Activated CD4-positive, alpha-beta T cell treated with anti-CD3 and anti-CD28 coated beads for 36 hours (primary cell): ENCODE measurements at regions not wholly inside any gene's neighbourhood (a gene's known extent, or its start where the extent isn't known, plus 50 kb on each side); places are given as distances from the start of the nearest gene placed in this dataset.

Experiments
- ATAC-seq: fragments of 200-7000 bp; cut with Tn5 transposase; one replicate; pipeline ENCODE4 v1.10.0; 2021; ENCODE audit warnings: mild to moderate bottlenecking, moderate library complexity
- CTCF ChIA-PET: fragments of 350-600 bp; sonication (Branson Sonifier 250); formaldehyde crosslinking; loops from one replicate; lab custom pipeline; 2021; ENCODE audit warnings: antibody characterized with exemption; lab: Charles Lee
- POLR2A ChIA-PET: fragments of 350-600 bp; sonication (Branson Sonifier 250); formaldehyde crosslinking; loops from one replicate; lab custom pipeline; 2021; ENCODE audit warnings: antibody characterized with exemption, inconsistent platforms; lab: Charles Lee
- DNase-seq: peaks from one replicate; pipeline ENCODE4 v3.0.0-alpha.2; 2020
- H3K27ac Mint-ChIP-seq: one replicate; pipeline ENCODE4 v1.8.0; 2021; ENCODE audit warnings: mixed read lengths
- H3K27me3 Mint-ChIP-seq: one replicate; pipeline ENCODE4 v1.8.0; 2021; ENCODE audit warnings: mixed read lengths
- H3K36me3 Mint-ChIP-seq: one replicate; pipeline ENCODE4 v1.8.0; 2021; ENCODE audit warnings: low read depth, mixed read lengths
- H3K4me1 Mint-ChIP-seq: one replicate; pipeline ENCODE4 v1.8.0; 2021; ENCODE audit warnings: mixed read lengths
- H3K4me3 Mint-ChIP-seq: one replicate; pipeline ENCODE4 v1.8.0; 2021; ENCODE audit warnings: mild to moderate bottlenecking, moderate library complexity, mixed read lengths
- H3K9me3 Mint-ChIP-seq: one replicate; pipeline ENCODE4 v1.8.0; 2021; ENCODE audit warnings: low read depth, mixed read lengths
- intact Hi-C, 2 experiments: fragments of 100-400 bp; cut with DNase I in 1 of 2; cut with micrococcal nuclease in 1 of 2; formaldehyde crosslinking; loops; one replicate each; pipeline versions ENCODE4 v1.14.2 to v1.15.1; 2022 to 2024; cut with DNase I, micrococcal nuclease

DNA sequence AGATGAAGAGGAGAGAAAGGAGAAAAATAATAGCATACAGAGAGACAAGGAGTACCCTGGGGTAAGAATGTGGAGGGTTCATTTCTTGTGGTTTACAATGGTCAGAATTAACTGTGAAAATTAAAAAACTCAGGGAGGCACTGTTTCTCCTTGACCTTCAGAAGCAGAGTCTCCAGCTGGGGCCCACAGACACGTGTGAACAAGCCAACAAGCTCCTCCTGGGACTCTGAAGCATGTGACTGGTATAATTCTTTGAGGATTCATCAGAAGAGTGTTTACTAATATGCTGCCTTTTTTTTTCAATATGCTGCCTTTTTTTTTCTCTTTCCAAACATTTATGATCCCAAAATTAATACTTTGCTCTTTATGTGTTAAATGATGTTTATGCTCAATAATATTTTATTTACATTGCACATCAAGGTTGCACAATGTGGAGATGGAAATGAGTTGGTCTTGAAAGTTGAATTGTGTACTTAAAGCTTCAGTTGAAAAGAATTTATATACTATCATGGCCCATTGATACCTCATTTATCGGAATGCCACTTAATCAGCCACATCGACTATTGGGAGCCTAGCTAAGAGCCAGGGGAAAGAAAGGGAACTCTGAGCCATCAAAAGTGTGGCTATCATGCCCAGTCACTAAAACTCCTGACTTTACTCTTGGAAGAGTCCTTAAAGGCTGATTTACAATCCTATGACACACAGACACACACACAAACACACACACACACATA lies 134.7 kb upstream of the RHOBTB1 start:
- ChIA-PET POLR2A (no interaction called here), CTCF (interaction anchor here (0.7 kb wide), 1 partner anchor 300 kb away, joined by 3 read pairs; no protein-coding TSS in a partner anchor)
- H3K9me3 Mint-ChIP-seq = no peaks in the 10 kb centered on the region
- peaks cover 20% of the 10 kb centered on the region for H3K27me3 Mint-ChIP-seq
- intact Hi-C loops = no loop called here
- H3K4me3 Mint-ChIP-seq = no peak overlapping the region
- no peak overlapping the region for H3K27ac Mint-ChIP-seq
- DNase-seq (no peak), ATAC-seq (no peak)
- no peaks in the 10 kb centered on the region for H3K36me3 Mint-ChIP-seq
- H3K4me1 Mint-ChIP-seq = no peaks in the 10 kb centered on the region

DNA sequence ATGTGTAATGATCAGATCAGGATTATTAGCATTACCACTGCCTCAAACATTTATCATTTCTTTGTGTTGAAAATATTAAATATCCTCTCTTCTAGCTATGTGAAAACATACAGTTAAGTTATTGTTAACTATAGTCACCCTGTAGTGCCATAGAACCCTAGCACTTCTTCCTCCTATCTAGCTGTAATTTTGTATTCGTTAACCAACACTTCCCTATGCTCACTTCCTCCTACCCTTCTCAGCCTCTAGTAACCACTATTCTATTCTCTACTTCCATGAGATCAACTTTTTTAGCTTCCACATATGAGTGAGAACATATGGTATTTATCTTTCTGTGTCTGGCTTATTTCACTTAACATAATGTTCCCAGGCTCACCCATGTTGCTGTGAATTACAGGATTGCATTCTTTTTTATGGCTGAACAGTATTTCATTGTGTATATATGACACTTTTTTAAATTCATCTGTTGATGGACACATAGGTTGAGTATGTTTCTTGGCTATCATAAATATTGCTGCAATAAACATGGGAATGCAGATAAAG lies 132.7 kb upstream of the RHOBTB1 start:
- H3K4me3 Mint-ChIP-seq = no peak overlapping the region
- intact Hi-C loops = no loop called here
- H3K4me1 Mint-ChIP-seq = no peaks in the 10 kb centered on the region
- peaks cover 17% of the 10 kb centered on the region for H3K27me3 Mint-ChIP-seq
- no peak overlapping the region for H3K27ac Mint-ChIP-seq
- no peaks in the 10 kb centered on the region for H3K36me3 Mint-ChIP-seq
- DNase-seq (no peak), ATAC-seq (no peak)
- no peaks in the 10 kb centered on the region for H3K9me3 Mint-ChIP-seq
- ChIA-PET CTCF (no interaction called here), POLR2A (no interaction called here)

DNA sequence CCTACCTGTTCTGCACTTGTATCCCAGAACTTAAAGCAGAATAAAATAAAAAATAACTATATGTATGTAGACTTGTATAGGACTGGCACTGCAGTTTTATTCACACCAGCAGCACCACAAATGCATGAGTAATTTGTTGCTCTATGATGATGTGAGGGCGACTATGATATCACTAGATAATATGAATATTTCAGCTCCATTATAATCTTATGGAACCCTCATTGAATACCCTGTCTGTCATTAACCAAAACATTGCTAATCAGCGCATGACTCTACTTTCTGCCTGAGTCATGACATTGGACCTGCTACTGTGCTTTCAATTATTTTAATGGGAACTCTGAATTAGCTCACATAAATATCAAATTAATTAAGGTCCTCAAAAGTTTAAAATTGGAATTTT lies 129.4 kb upstream of the RHOBTB1 start:
- intact Hi-C loops = no loop called here
- Mint-ChIP-seq H3K27ac (no peak overlapping the region), H3K27me3 (peaks cover 15% of the 10 kb centered on the region), H3K9me3 (no peaks in the 10 kb centered on the region), H3K4me3 (no peak overlapping the region), H3K36me3 (no peaks in the 10 kb centered on the region), H3K4me1 (no peaks in the 10 kb centered on the region)
- CTCF ChIA-PET = interaction anchor here (1.4 kb wide), 1 partner anchor 67 kb away, joined by 4 read pairs; no protein-coding TSS in a partner anchor
- POLR2A ChIA-PET = no interaction called here
- ATAC-seq (no peak), DNase-seq (no peak)

DNA sequence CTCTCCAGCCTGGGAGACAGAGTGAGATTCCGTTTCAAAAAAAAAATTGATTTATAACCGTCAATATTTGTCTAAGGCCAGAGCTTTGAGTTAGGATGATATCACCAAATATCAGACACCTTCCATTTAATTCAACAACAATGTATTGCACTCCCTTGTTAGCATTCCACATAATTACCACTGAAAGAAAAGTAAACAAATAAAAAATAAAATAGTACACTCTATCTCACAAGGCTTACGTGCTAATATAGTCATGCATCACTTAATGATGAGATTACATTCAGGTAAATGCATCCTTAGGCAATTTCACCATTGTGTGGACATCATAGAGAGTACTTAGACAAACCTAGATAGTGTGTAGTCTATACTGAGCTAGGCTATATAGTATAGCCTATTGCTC lies 127.6 kb upstream of the RHOBTB1 start:
- Mint-ChIP-seq H3K4me1 (no peaks in the 10 kb centered on the region), H3K4me3 (no peak overlapping the region), H3K9me3 (no peaks in the 10 kb centered on the region), H3K27ac (no peak overlapping the region), H3K36me3 (no peaks in the 10 kb centered on the region), H3K27me3 (peaks cover 5% of the 10 kb centered on the region)
- intact Hi-C loops = no loop called here
- POLR2A ChIA-PET = no interaction called here
- DNase-seq (no peak), ATAC-seq (no peak)
- CTCF ChIA-PET = interaction anchor here (0.7 kb wide), 1 partner anchor 105 kb away, joined by 3 read pairs; no protein-coding TSS in a partner anchor

DNA sequence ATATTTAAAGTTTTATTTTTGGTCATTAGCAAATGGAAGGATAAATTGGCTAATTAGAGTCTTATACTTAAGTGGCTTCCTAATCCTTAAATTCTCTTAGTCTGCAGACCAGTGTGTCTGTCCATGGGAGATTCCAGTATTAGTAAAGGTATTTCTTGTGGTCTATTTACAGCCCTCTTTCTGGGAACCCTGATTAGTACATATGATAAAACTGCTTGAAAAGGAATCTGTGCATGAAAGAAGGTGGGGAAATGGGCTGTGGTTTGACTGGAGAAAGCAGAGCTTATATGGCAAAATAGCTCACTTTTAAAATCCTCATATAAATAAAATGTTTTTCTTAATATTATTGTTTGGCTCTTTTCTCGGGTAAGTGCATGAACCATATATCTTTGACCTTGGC lies 124.5 kb upstream of the RHOBTB1 start:
- intact Hi-C loops = no loop called here
- H3K27ac Mint-ChIP-seq = no peak overlapping the region
- no peaks in the 10 kb centered on the region for H3K4me1 Mint-ChIP-seq
- no peak for DNase-seq
- ATAC-seq = no peak
- H3K36me3 Mint-ChIP-seq = no peaks in the 10 kb centered on the region
- H3K4me3 Mint-ChIP-seq = no peak overlapping the region
- ChIA-PET CTCF (interaction anchor here (0.5 kb wide), 1 partner anchor 828 kb away, joined by 3 read pairs; no protein-coding TSS in a partner anchor), POLR2A (no interaction called here)
- no peaks in the 10 kb centered on the region for H3K9me3 Mint-ChIP-seq
- peaks cover 5% of the 10 kb centered on the region for H3K27me3 Mint-ChIP-seq

DNA sequence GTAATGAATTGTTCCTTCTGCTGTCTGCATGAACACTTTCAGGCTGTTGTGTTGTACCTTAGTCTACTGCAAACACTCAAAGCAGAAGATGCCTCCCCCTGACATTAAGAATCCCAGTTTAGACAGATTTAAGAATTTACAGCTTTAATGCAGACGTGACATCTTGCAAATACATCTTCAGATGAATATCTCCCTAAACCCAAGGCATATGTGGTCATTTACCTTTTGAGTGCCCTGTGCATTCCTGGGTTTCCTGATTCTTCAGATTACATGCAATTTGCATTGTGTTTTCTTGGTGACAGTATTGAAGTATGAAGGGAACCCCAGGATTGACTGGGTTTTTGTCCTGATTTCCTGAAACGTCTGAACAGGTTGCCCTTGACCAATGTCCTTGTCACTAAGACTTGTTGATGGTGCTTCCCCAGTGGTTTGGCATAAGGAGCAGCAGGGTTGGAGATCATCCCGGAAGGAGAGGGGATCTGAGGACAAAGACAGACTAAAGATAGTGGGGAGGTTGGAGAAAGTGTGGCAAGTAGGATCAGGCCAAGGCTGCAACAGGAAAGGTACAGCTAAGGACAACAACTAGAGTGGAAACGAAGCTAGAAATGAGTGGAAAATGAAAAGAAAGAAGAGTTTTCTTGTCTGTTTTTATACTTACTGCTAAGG lies 123.8 kb upstream of the RHOBTB1 start:
- no peak for DNase-seq
- Mint-ChIP-seq H3K4me3 (no peak overlapping the region), H3K27ac (no peak overlapping the region), H3K36me3 (no peaks in the 10 kb centered on the region), H3K9me3 (no peaks in the 10 kb centered on the region), H3K27me3 (peaks cover 5% of the 10 kb centered on the region), H3K4me1 (no peaks in the 10 kb centered on the region)
- no peak for ATAC-seq
- POLR2A ChIA-PET = no interaction called here
- CTCF ChIA-PET = interaction anchor here (0.5 kb wide), 1 partner anchor 829 kb away, joined by 3 read pairs; no protein-coding TSS in a partner anchor
- intact Hi-C loops = no loop called here

DNA sequence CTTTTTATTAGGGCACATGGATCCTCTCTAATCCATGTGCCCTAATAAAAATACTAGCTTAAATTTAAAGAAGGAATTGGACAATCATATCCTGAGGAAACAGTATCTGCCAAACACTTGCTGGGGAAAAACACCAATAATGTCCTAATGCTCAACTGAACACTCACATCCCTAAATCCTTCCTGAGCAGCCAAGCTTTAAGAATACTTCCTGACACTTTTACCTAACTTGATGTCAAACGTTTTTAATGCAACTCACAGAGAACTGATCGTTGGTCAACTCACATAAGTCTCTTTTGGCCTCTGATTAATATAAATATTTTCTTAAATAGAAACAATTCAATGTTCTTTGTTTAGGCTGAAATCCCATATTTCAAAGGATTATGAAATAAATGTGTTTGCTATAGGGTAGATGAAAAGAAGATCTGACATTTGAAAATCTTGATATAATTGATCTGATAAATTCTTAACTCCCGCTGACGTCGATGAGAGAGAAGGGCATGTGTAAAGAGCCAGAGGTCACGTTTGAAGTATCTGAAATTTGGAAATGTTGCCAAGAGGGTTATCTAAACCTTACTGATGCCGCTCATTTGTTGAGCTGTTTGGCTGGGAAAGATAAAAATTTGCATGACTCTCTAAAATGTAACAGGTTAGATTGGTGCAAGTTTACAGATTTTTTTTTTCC lies 122.8 kb upstream of the RHOBTB1 start:
- no peaks in the 10 kb centered on the region for H3K4me1 Mint-ChIP-seq
- POLR2A ChIA-PET = no interaction called here
- intact Hi-C loops = no loop called here

DNA sequence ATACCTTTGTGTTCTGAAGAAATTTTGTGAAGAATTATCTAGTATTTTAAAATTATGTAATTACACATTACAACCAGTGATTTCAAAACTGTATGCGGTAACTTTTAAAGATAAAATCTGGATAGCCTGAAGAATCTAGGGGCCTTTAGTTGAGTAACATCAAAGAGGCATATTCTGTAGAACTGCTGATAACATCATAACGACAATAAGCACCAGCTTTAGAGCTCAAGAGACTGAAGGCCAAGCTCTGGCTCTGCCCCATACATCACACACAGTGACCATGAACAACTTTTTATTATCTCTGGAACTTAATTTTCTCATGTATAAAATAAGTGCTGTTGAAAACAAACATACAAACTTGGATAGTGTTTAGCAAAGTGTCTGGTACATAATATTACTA lies 121.1 kb upstream of the RHOBTB1 start:
- no peak for ATAC-seq
- ChIA-PET CTCF (no interaction called here), POLR2A (no interaction called here)
- DNase-seq = no peak
- Mint-ChIP-seq H3K27ac (no peak overlapping the region), H3K4me3 (no peak overlapping the region), H3K4me1 (no peaks in the 10 kb centered on the region), H3K27me3 (peaks cover 3% of the 10 kb centered on the region), H3K36me3 (no peaks in the 10 kb centered on the region), H3K9me3 (no peaks in the 10 kb centered on the region)
- intact Hi-C loops = no loop called here

More for the DNA sequence above, 122.8 kb upstream of the RHOBTB1 start:
- Mint-ChIP-seq H3K27ac (no peak overlapping the region), H3K9me3 (no peaks in the 10 kb centered on the region), H3K27me3 (peaks cover 5% of the 10 kb centered on the region), H3K4me3 (no peak overlapping the region), H3K36me3 (no peaks in the 10 kb centered on the region)
- CTCF ChIA-PET = no interaction called here
- DNase-seq (no peak), ATAC-seq (no peak)

DNA sequence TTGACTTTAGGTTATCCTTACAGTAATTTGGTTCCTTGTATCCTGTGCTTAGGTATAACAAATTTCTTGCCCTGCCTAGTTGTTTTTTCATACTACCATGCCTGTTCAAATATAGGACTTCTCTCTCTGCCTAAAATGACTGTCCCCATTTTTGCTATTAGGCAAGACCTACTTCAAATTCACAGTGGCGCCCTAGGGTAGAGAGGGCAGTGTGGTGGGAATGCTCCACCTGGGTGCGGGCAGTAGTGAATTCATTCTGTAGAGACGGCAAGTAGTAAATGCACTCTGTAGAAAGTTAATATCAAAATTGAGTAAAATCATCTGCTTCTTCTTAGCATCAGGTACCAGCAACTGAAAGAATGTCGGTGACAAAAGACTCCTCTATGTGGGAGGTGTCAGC lies 120.4 kb upstream of the RHOBTB1 start:
- Mint-ChIP-seq H3K4me1 (no peaks in the 10 kb centered on the region), H3K36me3 (no peaks in the 10 kb centered on the region), H3K9me3 (no peaks in the 10 kb centered on the region), H3K27me3 (peaks cover 3% of the 10 kb centered on the region), H3K27ac (no peak overlapping the region), H3K4me3 (no peak overlapping the region)
- ChIA-PET POLR2A (no interaction called here), CTCF (no interaction called here)
- DNase-seq (no peak), ATAC-seq (no peak)
- intact Hi-C loops = no loop called here

DNA sequence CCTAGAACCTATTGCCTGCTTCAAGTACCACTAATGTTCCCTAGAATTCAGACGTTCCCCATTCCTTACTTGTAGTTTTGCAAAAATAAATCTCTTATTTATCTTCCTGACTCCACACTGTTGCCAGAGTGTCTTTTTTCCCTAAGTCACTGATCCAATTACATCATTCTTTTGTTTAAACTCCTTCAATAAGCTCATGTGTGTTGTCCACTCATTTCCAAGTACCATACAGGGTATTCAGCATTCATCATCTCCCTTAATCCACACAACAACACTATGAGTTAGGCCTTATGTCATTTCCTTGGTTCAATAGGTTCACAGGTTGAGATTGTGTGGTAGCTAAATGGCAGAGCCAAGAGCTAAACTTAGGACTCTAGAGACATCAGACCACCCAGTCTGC lies 119.9 kb upstream of the RHOBTB1 start:
- intact Hi-C loops = no loop called here
- ATAC-seq (no peak), DNase-seq (no peak)
- H3K4me1 Mint-ChIP-seq = no peaks in the 10 kb centered on the region
- no peak overlapping the region for H3K27ac Mint-ChIP-seq
- H3K9me3 Mint-ChIP-seq = no peaks in the 10 kb centered on the region
- no peaks in the 10 kb centered on the region for H3K36me3 Mint-ChIP-seq
- H3K27me3 Mint-ChIP-seq = peaks cover 3% of the 10 kb centered on the region
- CTCF ChIA-PET = interaction anchor here (0.9 kb wide), 1 partner anchor 71 kb away, joined by 3 read pairs; no protein-coding TSS in a partner anchor
- no peak overlapping the region for H3K4me3 Mint-ChIP-seq
- POLR2A ChIA-PET = no interaction called here

DNA sequence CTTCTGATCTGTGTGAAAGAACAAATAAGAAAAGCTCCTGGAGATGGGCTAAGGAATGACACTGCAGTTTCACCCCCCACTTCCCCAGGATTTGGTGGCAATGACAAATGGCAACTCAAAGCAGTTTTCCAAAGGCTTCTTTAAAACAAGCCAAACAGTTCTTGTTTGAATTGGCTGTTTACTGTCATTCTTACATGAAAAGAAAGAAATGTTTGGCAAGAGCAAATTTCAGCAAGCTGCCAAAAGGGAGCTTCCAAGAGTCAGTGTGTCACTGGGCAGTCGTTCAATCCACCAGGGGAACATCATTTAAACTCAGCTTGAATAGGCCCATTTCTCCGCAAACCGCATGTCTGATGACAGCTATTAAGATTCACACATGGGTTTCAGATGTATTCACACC lies 119.0 kb upstream of the RHOBTB1 start:
- ATAC-seq (no peak), DNase-seq (no peak)
- intact Hi-C loops = no loop called here
- ChIA-PET CTCF (interaction anchor here (0.9 kb wide), 1 partner anchor 70 kb away, joined by 3 read pairs; no protein-coding TSS in a partner anchor), POLR2A (no interaction called here)
- H3K36me3 Mint-ChIP-seq = no peaks in the 10 kb centered on the region
- H3K27me3 Mint-ChIP-seq = peaks cover 3% of the 10 kb centered on the region
- H3K27ac Mint-ChIP-seq = no peak overlapping the region
- H3K4me3 Mint-ChIP-seq = no peak overlapping the region
- no peaks in the 10 kb centered on the region for H3K4me1 Mint-ChIP-seq
- H3K9me3 Mint-ChIP-seq = no peaks in the 10 kb centered on the region
